ENCODE measurements at regions not wholly inside any gene's neighbourhood (a gene's known extent, or its start where the extent isn't known, plus 50 kb on each side); places are given as distances from the start of the nearest gene placed in this dataset.

- Histone ChIP-seq H3K56ac (ENCODE audit: insufficient read length, low read depth, low read length) (no peak overlapping the region), H2BK20ac (ENCODE audit: low read depth, low read length, poor library complexity, severe bottlenecking) (no peak overlapping the region), H3K4me1 (ENCODE audit: insufficient read depth, low read length) (no peaks in the 10 kb centered on the region), H4K20me1 (ENCODE audit: control insufficient read depth, insufficient read depth, insufficient read length) (no peaks in the 10 kb centered on the region), H4K8ac (replicated peaks; ENCODE audit: insufficient read length, low read depth, low read length) (no peak overlapping the region), H3K9ac (ENCODE audit: extremely low read depth, insufficient read length, low read length) (no peak overlapping the region), H2AFZ (ENCODE audit: low read length) (no peak overlapping the region), H3K27me3 (ENCODE audit: insufficient read depth, low read length) (no peaks in the 10 kb centered on the region), H3K4me2 (ENCODE audit: insufficient read depth, insufficient read length, low read length) (no peak overlapping the region), H3K23me2 (ENCODE audit: insufficient read length, low read depth, low read length, poor library complexity, severe bottlenecking) (no peaks in the 10 kb centered on the region), H2AK5ac (ENCODE audit: insufficient read length, low read length) (no peak overlapping the region), H4K5ac (ENCODE audit: insufficient read length, low read depth, low read length) (no peak overlapping the region), H2BK120ac (ENCODE audit: low read depth, low read length, poor library complexity, severe bottlenecking) (no peak overlapping the region), H3K14ac (ENCODE audit: insufficient read depth, low read length) (no peak overlapping the region), H3K79me1 (ENCODE audit: insufficient read depth, low read depth, low read length, poor library complexity, severe bottlenecking) (no peaks in the 10 kb centered on the region), H3K27ac (ENCODE audit: insufficient read length, low read depth, low read length) (no peak overlapping the region), H3K23ac (ENCODE audit: insufficient read length, low read depth, low read length) (no peak overlapping the region), H2BK12ac (ENCODE audit: insufficient read length, low read depth, low read length) (no peak overlapping the region), H3K18ac (ENCODE audit: insufficient read length, low read depth, low read length) (no peak overlapping the region), H3T11ph (ENCODE audit: low read length) (no peak overlapping the region), H3K4ac (ENCODE audit: low read depth, low read length) (no peak overlapping the region), H2BK15ac (ENCODE audit: low read depth, low read length) (no peak overlapping the region), H2BK5ac (ENCODE audit: insufficient read length, low read length) (no peak overlapping the region), H3K9me3 (ENCODE audit: control insufficient read depth, low read depth, low read length) (no peaks in the 10 kb centered on the region), H3K79me2 (ENCODE audit: insufficient read depth, low read length) (no peaks in the 10 kb centered on the region), H4K91ac (ENCODE audit: insufficient read length, low read depth, low read length) (no peak overlapping the region)
- DNase-seq = no peak
- no peak overlapping the region for H3K4me3 Mint-ChIP-seq
- peaks cover 0 to 7% of the 10 kb centered on the region in 2 experiments; a peak in 2 of 5 replicates for H3K9me3 Mint-ChIP-seq
- peaks cover 2% of the 10 kb centered on the region for H3K27me3 Mint-ChIP-seq (ENCODE audit: low read depth)
- no peaks in the 10 kb centered on the region for H3K36me3 Mint-ChIP-seq (ENCODE audit: insufficient read depth in 1 of 3, low read depth in 3 of 3)
- peaks cover 6 to 9% of the 10 kb centered on the region in 2 experiments; a peak in 3 of 4 replicates for H3K4me1 Mint-ChIP-seq
- WGBS (ENCODE audit: extremely low coverage, insufficient read length, low lambda C conversion rate) = no CpG with 5 or more reads among the region's 13 CpGs
- H3K27ac Mint-ChIP-seq = no peak overlapping the region
- no peak for TF ChIP-seq CTCF (conservative IDR thresholded peaks at IDR 0.05)
Observed at GRCh38 chr9:135029463-135029862, 58.0 kb upstream of the OLFM1 start.

All from H9 (cell line).